Inflammatory macrophage treated with lipopolysaccharide for 1 hour (primary cell): ENCODE measurements at regions not wholly inside any gene's neighbourhood (a gene's known extent, or its start where the extent isn't known, plus 50 kb on each side); places are given as distances from the start of the nearest gene placed in this dataset.
"Not testable (repeated sequence)": the region's sequence is repeated elsewhere in the genome, so short reads cannot be mapped to it uniquely, and the experiment has no call there.

Experiments
- DNase-seq, 2 donors: peaks; one replicate each; pipeline ENCODE4 v3.0.0-alpha.2; 2020 to 2022

- no peak for DNase-seq
Observed at GRCh38 chrX:84611843-84612636, 109.8 kb upstream of the HDX start.

DNA sequence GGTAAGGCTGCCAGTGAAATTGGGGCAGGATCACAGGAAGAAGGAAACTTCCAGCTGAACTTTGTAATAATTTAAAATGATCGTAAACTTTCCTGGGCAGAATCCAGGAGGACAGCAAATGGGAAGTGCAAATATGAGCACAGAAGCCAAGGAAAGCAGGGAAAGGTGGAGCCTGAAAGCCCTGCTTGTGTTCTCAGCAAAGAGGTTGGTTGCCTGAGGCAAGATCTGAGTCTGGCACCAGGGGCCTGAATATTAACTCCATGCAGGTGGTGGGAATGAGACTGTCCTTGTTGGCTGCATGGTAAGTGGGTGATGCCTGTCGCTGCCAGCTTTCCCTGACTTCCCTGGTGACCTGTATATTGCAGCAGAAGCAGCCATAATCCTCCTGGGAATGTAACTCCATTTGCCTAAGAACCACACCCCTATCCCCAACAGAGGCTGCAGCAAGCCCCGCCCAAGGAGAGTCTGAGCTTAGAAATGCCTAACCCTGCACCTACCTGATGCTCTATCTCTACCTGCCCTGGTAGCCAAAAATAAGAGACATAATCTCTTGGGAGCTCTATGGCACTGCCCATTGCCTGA is 132.0 kb upstream of the HDX start:
- DNase-seq: no peak

GRCh38 chrX:84666086-84666485 is 163.8 kb upstream of the HDX start:
- DNase-seq: no peak

DNA sequence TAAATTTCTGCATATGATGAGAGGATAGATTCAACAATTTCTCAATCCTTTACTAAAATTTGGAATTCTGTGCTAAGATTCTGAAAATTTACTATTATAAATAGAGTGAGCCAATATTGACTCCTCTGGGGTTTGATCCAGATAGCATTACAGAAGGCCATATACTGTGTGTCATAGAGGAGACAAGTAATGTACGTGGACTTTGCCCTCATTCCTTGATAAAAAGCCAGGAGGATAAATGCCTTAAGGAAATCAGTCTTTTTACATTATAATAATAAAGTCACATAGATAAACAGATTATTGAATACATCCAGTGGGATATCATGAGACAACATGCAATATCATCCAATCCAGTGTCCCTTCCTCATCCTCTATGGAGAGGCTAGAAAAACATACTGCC is 188.0 kb upstream of the HDX start:
- DNase-seq: no peak

DNA sequence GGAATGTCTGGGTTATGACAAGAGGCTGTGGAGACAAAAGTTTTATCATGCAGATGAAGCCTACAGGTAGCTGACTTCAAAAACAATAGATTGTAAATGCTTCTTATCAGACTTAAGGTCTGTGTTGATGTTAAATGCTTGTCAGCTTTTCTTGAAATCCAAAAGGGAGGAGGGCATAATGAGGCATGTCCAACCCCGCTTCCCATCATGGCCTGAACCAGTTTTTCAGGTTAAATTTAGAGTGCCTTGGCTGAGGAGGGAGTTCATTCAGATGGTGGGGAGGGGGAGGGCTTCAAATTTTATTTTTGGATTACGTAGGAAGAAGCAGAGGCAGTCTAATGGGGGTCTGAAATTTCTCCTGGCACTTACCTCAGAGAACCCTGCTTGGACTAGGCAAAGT is 207.7 kb upstream of the HDX start:
- no peak for DNase-seq

GRCh38 chrX:84710611-84711010 is 208.4 kb upstream of the HDX start:
- DNase-seq: no peak

DNA sequence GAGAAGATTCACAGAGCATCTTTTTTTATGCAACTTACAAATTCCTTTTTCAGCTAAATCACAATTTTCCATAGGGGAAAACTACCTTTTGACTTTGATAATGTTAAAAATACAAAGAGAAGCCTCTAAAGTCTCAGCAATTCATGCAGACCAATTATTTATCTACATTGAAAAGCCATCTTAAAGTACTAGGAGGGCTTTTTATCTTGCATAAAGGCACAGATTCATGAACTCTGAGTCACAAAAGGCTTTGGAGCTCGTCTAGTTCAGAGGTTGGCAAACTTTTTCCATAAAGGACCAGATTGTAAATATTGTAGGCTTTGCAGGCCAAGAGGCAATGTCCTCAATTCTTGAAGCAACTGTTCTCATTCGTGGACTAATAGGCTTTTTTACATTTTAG is 210.4 kb upstream of the HDX start:
- DNase-seq: no peak

GRCh38 chrX:84715315-84715714 is 213.1 kb upstream of the HDX start:
- DNase-seq: peak in 1 of 2 donors; percentile 9

- no peak for DNase-seq
Observed at GRCh38 chrX:84717343-84717742, 215.1 kb upstream of the HDX start.

DNA sequence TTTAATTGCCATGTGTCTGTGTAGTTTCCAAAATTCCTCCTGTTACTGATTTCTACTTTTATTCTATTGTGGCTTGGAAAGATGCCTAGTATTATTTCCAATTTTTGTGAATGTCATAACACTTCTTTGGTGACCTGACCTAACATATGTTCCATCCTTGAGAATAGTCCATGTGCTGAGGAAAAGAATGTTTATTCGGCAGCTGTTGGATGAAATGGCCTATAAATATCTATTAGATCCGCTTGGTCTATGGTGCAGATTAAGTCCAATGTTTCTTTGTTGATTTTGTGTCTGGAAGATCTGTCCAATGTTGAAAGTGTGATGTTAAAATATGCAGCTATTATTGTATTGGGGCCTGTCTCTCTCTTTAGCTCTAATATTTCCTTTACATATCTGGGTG is 219.2 kb upstream of the HDX start:
- no peak for DNase-seq

GRCh38 chrX:84724576-84724975 is 222.3 kb upstream of the HDX start:
- no peak for DNase-seq

GRCh38 chrX:84729408-84729807 is 227.2 kb upstream of the HDX start:
- no peak for DNase-seq

GRCh38 chrX:84729809-84730208 is 227.6 kb upstream of the HDX start:
- peak; percentile 3 to 22 for DNase-seq

- DNase-seq: no peak
Observed at GRCh38 chrX:84735025-84735424, 232.8 kb upstream of the HDX start.

DNA sequence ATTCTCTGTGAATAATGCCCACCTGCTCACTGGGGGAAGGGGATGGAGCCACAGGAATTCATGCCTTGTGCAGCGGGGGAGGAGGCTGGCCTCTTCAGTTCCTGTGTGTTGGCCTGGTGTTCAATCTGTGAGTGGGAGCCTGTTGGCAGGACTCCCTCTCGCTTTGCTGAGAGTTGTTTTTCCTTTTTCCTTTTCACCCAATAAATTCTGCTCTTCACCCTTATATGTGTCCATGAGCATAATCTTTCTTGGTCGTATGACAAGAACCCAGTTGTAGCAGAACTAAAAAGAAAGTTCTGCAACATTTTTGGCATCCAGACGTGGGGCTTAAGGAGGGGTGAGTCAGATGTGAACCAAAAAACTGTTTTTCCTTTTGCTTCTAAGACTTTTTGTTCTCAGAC is 235.2 kb upstream of the HDX start:
- no peak for DNase-seq

GRCh38 chrX:84747516-84747915 is 245.3 kb upstream of the HDX start:
- DNase-seq: no peak

DNA sequence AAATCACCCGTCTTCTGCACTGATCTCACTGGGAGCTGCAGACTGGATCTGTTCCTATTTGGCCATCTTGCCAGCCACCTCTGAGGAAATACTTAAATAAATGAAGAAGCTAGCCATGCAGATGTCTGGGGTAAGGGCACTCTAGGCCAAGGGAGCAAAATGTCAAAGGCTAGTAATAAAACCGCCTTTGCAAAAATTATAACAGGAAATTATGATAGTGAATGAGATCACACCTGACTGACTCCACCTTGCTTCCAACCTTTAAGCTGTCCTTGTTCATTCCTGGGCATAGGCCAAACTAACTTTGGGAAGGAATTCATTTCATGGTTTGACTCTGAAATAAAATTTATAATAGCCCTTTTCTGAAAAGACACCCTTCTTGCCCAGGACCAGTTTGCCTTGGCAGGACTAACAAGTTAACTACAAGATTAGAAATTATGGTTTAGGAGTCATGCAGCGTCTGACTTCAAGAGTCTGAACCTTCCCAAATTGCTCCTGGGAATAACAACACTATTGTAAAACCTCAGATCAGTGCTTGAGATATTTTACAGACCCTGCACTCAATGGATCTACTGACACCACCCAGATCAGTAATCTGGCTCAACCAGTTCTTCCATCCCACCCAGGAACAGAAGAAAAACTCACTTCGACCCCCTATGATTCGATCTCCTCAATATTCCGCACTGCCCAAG is 246.9 kb upstream of the HDX start:
- DNase-seq: no peak

DNA sequence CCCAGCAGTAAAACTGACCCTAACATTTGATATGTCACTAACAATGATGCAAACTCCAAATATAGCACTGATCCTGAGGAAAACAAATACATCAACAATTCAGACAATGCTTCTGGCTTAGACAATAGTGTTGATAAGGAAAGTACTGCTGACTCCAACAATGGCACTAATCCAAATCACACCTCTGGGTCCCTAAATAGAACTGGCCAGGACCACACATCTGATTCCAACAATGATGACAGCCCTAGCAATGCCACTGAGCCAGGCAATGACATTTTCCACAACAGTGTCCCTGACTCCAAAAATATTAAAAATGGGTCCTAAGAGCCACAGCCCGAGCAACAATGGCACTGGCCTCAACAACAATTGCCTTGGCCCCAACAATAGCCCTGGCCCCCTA is 243.1 kb upstream of the APOOL start:
- no peak for DNase-seq

DNA sequence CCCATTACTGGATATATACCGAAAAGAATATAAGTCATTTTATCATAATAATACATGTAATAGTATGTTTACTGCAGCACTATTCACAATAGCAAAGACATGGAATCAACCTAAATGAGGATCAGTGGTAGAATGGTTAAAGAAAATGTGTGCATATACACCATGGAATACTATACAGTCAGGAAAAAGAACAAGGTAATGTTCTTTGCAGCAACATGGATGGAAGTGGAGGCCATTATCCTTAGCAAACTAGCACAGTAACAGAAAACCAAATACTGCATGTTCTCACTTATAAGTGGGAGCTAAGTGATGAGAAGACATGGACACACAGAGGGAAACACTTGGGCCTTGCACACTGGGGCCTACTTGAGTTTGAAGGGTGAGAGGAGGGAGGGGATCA is 207.4 kb upstream of the APOOL start:
- no peak for DNase-seq

- DNase-seq: no peak
Observed at GRCh38 chrX:84830836-84831235, 172.8 kb upstream of the APOOL start.

- not testable (repeated sequence) for DNase-seq
Observed at GRCh38 chrX:84846541-84846940, 157.1 kb upstream of the APOOL start.

GRCh38 chrX:84851183-84851582 is 152.5 kb upstream of the APOOL start:
- not testable (repeated sequence) for DNase-seq

- DNase-seq: not testable (repeated sequence)
Observed at GRCh38 chrX:84856791-84857190, 146.9 kb upstream of the APOOL start.

DNA sequence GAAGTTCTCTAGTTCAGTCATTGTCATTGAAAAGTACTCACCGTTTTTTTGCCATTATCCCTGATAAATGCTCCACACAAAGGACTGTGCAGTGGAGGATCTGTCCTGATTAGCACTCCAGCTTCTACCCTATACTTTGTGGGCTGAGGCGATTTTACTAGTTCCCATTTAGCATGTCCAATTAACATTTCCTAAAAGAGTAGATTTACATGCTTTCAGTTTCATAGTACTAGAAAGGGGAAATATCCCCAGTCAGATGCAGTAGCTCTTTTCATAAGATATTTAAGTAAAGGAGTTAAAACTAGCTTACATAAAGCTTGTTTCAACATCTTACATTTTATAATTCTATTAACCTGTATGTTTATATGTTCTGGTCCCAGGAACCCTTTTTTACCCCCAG is 144.9 kb upstream of the APOOL start:
- DNase-seq: peak in 1 of 2 donors; percentile 1
